IMR-90 (cell line): ENCODE measurements at regions not wholly inside any gene's neighbourhood (a gene's known extent, or its start where the extent isn't known, plus 50 kb on each side); places are given as distances from the start of the nearest gene placed in this dataset.

ENCODE experiments used
- ATAC-seq: fragments of 200-7000 bp; cut with Tn5 transposase; 2 replicates; pipeline ENCODE4 v1.9.1; 2020; ENCODE audit warnings: low read depth, mild to moderate bottlenecking, moderate library complexity
- BruUV-seq: library from RNA; stranded (reverse); fragments of 400-500 nt; replicated peaks from 2 replicates; lab custom pipeline; 2021; lab: Mats Ljungman, UMichigan
- CTCF ChIA-PET: fragments of 300-600 bp; formaldehyde crosslinking; extraction: SDS; loops from one replicate; lab custom pipeline; 2021; ENCODE audit warnings: antibody characterized with exemption; lab: Yijun Ruan, JAX
- POLR2A ChIA-PET: fragments of 300-600 bp; sonication (Branson Sonifier 250); formaldehyde crosslinking; loops from one replicate; lab custom pipeline; 2022; ENCODE audit warnings: antibody characterized with exemption; ENCODE audit not compliant: unreplicated experiment; lab: Charles Lee
- DNase-seq: peaks from one replicate; pipeline ENCODE4 v3.0.0; 2013
- H2AFZ ChIP-seq: replicated peaks from 2 replicates; pipeline ENCODE3; 2013; ENCODE audit warnings: low read length, mild to moderate bottlenecking; ENCODE audit not compliant: poor library complexity
- H2AK5ac ChIP-seq: 2 replicates; pipeline ENCODE4 v1.6.1; 2013; ENCODE audit warnings: low read depth, low read length, inconsistent platforms
- H2AK9ac ChIP-seq: replicated peaks from 2 replicates; pipeline ENCODE3; 2013; ENCODE audit warnings: mild to moderate bottlenecking, low read depth, low read length, moderate library complexity; ENCODE audit not compliant: poor library complexity
- H2BK120ac ChIP-seq: 2 replicates; pipeline ENCODE4 v1.6.1; 2013; ENCODE audit warnings: low read depth, low read length, inconsistent platforms
- H2BK15ac ChIP-seq: 3 replicates; pipeline ENCODE4 v1.6.1; 2013; ENCODE audit warnings: low read depth, low read length, inconsistent platforms
- H2BK20ac ChIP-seq: 2 replicates; pipeline ENCODE4 v1.6.1; 2013; ENCODE audit warnings: low read depth, mild to moderate bottlenecking, inconsistent platforms, low read length, moderate library complexity
- H2BK5ac ChIP-seq: 2 replicates; pipeline ENCODE4 v1.6.1; 2013; ENCODE audit warnings: mild to moderate bottlenecking, low read depth, low read length, inconsistent platforms; ENCODE audit not compliant: poor library complexity, severe bottlenecking
- H3K14ac ChIP-seq: replicated peaks from 2 replicates; pipeline ENCODE4 v1.6.1; 2013; ENCODE audit warnings: low read depth, low read length, inconsistent platforms
- H3K18ac ChIP-seq: 2 replicates; pipeline ENCODE4 v1.6.1; 2013; ENCODE audit warnings: low read depth, low read length, control low read depth
- H3K23ac ChIP-seq: 2 replicates; pipeline ENCODE4 v1.6.1; 2013; ENCODE audit warnings: low read depth, low read length, inconsistent platforms
- H3K27ac ChIP-seq: 2 replicates; pipeline ENCODE4 v1.5.1; 2013; ENCODE audit warnings: mild to moderate bottlenecking, control low read depth, low read length; ENCODE audit not compliant: insufficient read depth
- H3K27me3 ChIP-seq: 2 replicates; pipeline ENCODE4 v1.6.1; 2013; ENCODE audit warnings: low read length; ENCODE audit not compliant: control insufficient read depth, insufficient read depth
- H3K36me3 ChIP-seq: 2 replicates; pipeline ENCODE4 v1.6.1; 2013; ENCODE audit warnings: low read length, mixed read lengths; ENCODE audit not compliant: control insufficient read depth, insufficient read depth
- H3K4ac ChIP-seq: 2 replicates; pipeline ENCODE4 v1.6.1; 2013; ENCODE audit warnings: low read depth, low read length, inconsistent platforms
- H3K4me1 ChIP-seq: 2 replicates; pipeline ENCODE4 v1.6.1; 2013; ENCODE audit warnings: low read length, mixed read lengths; ENCODE audit not compliant: control insufficient read depth, insufficient read depth
- H3K4me2 ChIP-seq: 2 replicates; pipeline ENCODE4 v1.6.1; 2013; ENCODE audit warnings: low read depth, mild to moderate bottlenecking, control low read depth, low read length, moderate library complexity
- H3K4me3 ChIP-seq: 2 replicates; pipeline ENCODE4 v1.5.1; 2013; ENCODE audit warnings: low read depth, mild to moderate bottlenecking, control low read depth, low read length, moderate library complexity; ENCODE audit not compliant: insufficient read depth
- H3K56ac ChIP-seq: 2 replicates; pipeline ENCODE4 v1.6.1; 2013; ENCODE audit warnings: low read length, inconsistent platforms; ENCODE audit not compliant: insufficient read depth; ENCODE audit errors: extremely low read depth
- H3K79me1 ChIP-seq, 2 experiments: 2 replicates each; pipeline ENCODE4 v1.6.1; 2013; ENCODE audit warnings: low read length in 2 of 2, inconsistent platforms in 1 of 2, low read depth in 1 of 2
- H3K9ac ChIP-seq: 2 replicates; pipeline ENCODE4 v1.6.1; 2013; ENCODE audit warnings: low read depth, low read length, control low read depth
- H3K9me1 ChIP-seq: 2 replicates; pipeline ENCODE4 v1.6.1; 2013; ENCODE audit warnings: low read length, inconsistent platforms; ENCODE audit not compliant: insufficient read depth
- H3K9me3 ChIP-seq: 2 replicates; pipeline ENCODE4 v1.6.1; 2013; ENCODE audit warnings: low read length; ENCODE audit not compliant: control insufficient read depth, insufficient read depth
- H4K20me1 ChIP-seq: 2 replicates; pipeline ENCODE4 v1.6.1; 2013; ENCODE audit warnings: low read length, inconsistent platforms; ENCODE audit not compliant: insufficient read depth
- H4K5ac ChIP-seq: 2 replicates; pipeline ENCODE4 v1.6.1; 2013; ENCODE audit warnings: mild to moderate bottlenecking, low read depth, low read length, control low read depth
- H4K8ac ChIP-seq, 2 experiments: 2 replicates each; pipeline ENCODE4 v1.6.1; 2013; ENCODE audit warnings: low read depth in 2 of 2, low read length in 2 of 2, control low read depth in 1 of 2, inconsistent platforms in 1 of 2
- H4K91ac ChIP-seq: 2 replicates; pipeline ENCODE4 v1.6.1; 2013; ENCODE audit warnings: low read depth, low read length, inconsistent platforms; ENCODE audit not compliant: insufficient read depth
- FOS ChIP-seq: fragments of 150-350 bp; IDR thresholded peaks from 2 replicates; pipeline ENCODE4 v1.6.1; 2016; ENCODE audit warnings: low read depth, low read length
- MXI1 ChIP-seq: IDR thresholded peaks from 2 replicates; pipeline ENCODE4 v1.6.1; 2012; ENCODE audit warnings: low read depth, mild to moderate bottlenecking, low read length, moderate library complexity, borderline replicate concordance
- RAD21 ChIP-seq: IDR thresholded peaks from 2 replicates; pipeline ENCODE4 v1.6.1; 2012; ENCODE audit warnings: low read length, improper control_type of control experiment
- SMC3 ChIP-seq: fragments of 150-350 bp; IDR thresholded peaks from 2 replicates; pipeline ENCODE4 v1.6.1; 2016; ENCODE audit warnings: low read depth, mild to moderate bottlenecking, antibody characterized with exemption, low read length, moderate library complexity
- WGBS, 2 experiments: methylation state at CpG; one replicate each; pipeline versions ENCODE4 v1.1.5 to v1.1.7; 2013; ENCODE audit warnings: missing lambda C conversion rate in 2 of 2; ENCODE audit not compliant: insufficient read length in 1 of 2; ENCODE audit errors: extremely low coverage in 2 of 2; 5-methylcytosine and 5-hydroxymethylcytosine counted together
- dilution Hi-C: fragments of 300-500 bp; cut with HindIII; formaldehyde crosslinking; loops from one replicate; pipeline ENCODE4 v1.14.3; 2018; ENCODE audit warnings: low sequenced_read_pairs; ENCODE audit not compliant: unreplicated experiment
- in situ Hi-C: fragments of 300-500 bp; cut with MboI; formaldehyde crosslinking; loops from 3 replicates; pipeline ENCODE4 v1.14.3; 2019; ENCODE audit warnings: low sequenced_read_pairs, inconsistent platforms, mixed read lengths
- intact Hi-C: fragments of 100-400 bp; cut with micrococcal nuclease; formaldehyde crosslinking; loops from 2 replicates; pipeline ENCODE4 v1.10.0; 2022
- TF ChIP-seq, protein P1 (sequence below): conservative IDR thresholded peaks from 2 replicates; pipeline ENCODE4 v1.5.1; 2012; ENCODE audit warnings: mild to moderate bottlenecking, low read depth, low read length, improper control_type of control experiment
- TF ChIP-seq, protein P2 (sequence below): fragments of 150-350 bp; IDR thresholded peaks from 2 replicates; pipeline ENCODE4 v1.6.1; 2017; ENCODE audit warnings: mild to moderate bottlenecking, antibody characterized with exemption, low read length, low read depth

DNA sequence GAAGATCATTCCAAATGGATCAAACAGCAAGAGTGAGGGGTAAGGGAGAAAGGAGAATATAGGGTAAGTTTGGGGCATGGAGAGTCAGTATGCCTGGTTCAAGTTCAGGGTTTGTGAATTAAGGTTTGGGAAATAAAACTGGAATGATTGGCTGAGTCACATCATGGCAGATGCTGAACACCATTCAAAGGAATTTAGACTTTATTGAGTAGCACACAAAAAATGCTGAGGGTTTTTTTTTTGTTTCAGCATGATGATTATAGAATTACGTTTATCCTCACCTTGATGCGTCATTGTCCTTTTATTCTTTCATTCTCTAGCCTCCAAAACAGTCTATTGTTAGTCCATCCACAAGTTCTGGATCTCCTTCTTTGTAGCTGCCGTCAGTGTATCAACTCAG, 220.0 kb upstream of the UMPS start:
- no peaks in the 10 kb centered on the region for H4K20me1 ChIP-seq
- TF ChIP-seq RAD21 (no peak), MXI1 (no peak), SMC3 (no peak), FOS (0 out of 2 replicates have a peak, but pooled peaks have one; percentile 4)
- TF ChIP-seq, protein P1, sequence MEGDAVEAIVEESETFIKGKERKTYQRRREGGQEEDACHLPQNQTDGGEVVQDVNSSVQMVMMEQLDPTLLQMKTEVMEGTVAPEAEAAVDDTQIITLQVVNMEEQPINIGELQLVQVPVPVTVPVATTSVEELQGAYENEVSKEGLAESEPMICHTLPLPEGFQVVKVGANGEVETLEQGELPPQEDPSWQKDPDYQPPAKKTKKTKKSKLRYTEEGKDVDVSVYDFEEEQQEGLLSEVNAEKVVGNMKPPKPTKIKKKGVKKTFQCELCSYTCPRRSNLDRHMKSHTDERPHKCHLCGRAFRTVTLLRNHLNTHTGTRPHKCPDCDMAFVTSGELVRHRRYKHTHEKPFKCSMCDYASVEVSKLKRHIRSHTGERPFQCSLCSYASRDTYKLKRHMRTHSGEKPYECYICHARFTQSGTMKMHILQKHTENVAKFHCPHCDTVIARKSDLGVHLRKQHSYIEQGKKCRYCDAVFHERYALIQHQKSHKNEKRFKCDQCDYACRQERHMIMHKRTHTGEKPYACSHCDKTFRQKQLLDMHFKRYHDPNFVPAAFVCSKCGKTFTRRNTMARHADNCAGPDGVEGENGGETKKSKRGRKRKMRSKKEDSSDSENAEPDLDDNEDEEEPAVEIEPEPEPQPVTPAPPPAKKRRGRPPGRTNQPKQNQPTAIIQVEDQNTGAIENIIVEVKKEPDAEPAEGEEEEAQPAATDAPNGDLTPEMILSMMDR, result no peak
- TF ChIP-seq, protein P2, sequence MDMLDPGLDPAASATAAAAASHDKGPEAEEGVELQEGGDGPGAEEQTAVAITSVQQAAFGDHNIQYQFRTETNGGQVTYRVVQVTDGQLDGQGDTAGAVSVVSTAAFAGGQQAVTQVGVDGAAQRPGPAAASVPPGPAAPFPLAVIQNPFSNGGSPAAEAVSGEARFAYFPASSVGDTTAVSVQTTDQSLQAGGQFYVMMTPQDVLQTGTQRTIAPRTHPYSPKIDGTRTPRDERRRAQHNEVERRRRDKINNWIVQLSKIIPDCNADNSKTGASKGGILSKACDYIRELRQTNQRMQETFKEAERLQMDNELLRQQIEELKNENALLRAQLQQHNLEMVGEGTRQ, result no peak
- peak overlapping the region in 1 of 2 experiments; percentile 53; a peak in 1 of 4 replicates for H4K8ac ChIP-seq
- intact Hi-C loops, result no loop called here
- H3K9ac ChIP-seq, result no peak overlapping the region
- no peak overlapping the region for H3K23ac ChIP-seq
- peak overlapping the region; percentile 80; the same call in 1 of the 2 replicates for H3K4ac ChIP-seq
- no peak overlapping the region for H4K5ac ChIP-seq
- peak overlapping the region; percentile 56; the same call in 1 of the 2 replicates for H4K91ac ChIP-seq
- peak overlapping the region; percentile 82 for H3K14ac ChIP-seq
- H3K9me3 ChIP-seq, result no peaks in the 10 kb centered on the region
- H2AK5ac ChIP-seq, result no peak overlapping the region
- H2AK9ac ChIP-seq, result no peak overlapping the region
- DNase-seq (peak; percentile 65), ATAC-seq (peak; percentile 49; the same call in 1 of the 2 replicates)
- ChIA-PET POLR2A (no interaction called here), CTCF (no interaction called here)
- H2BK5ac ChIP-seq, result no peak overlapping the region
- peak overlapping the region; percentile 95 for H2BK20ac ChIP-seq
- H3K27me3 ChIP-seq, result peaks cover 2% of the 10 kb centered on the region; the same call in 1 of the 2 replicates
- WGBS, 2 experiments, result 100% methylated on average over 2 of the region's 3 CpGs; no CpG with 5 or more reads in 1 of the 2 experiments
- H3K4me3 ChIP-seq, result no peak overlapping the region
- H3K9me1 ChIP-seq, result no peaks in the 10 kb centered on the region
- no peak overlapping the region for H2AFZ ChIP-seq
- H3K36me3 ChIP-seq, result no peaks in the 10 kb centered on the region
- H2BK15ac ChIP-seq, result no peak overlapping the region
- peak overlapping the region; percentile 82 for H2BK120ac ChIP-seq
- no peak overlapping the region for H3K18ac ChIP-seq
- dilution Hi-C loops, result no loop called here
- H3K79me1 ChIP-seq, result no peaks in the 10 kb centered on the region
- in situ Hi-C loops, result no loop called here
- BruUV-seq, result no TSS peak
- no peak overlapping the region for H3K4me2 ChIP-seq
- H3K56ac ChIP-seq, result no peak overlapping the region
- H3K4me1 ChIP-seq, result peaks cover 5% of the 10 kb centered on the region
- H3K27ac ChIP-seq, result no peak overlapping the region
